Hematopoietic multipotent progenitor cell treated with erythropoietin and hydrocortisone succinate and interleukin-3 and kit ligand, for 4 days (in vitro differentiated cells): ENCODE measurements at regions not wholly inside any gene's neighbourhood (a gene's known extent, or its start where the extent isn't known, plus 50 kb on each side); places are given as distances from the start of the nearest gene placed in this dataset.
"Not testable (repeated sequence)": the region's sequence is repeated elsewhere in the genome, so short reads cannot be mapped to it uniquely, and the experiment has no call there.

ENCODE experiments used
- DNase-seq: peaks from one replicate; pipeline ENCODE4 v3.0.0-alpha.2; 2015

- no peak for DNase-seq
Observed at GRCh38 chr2:190005513-190005912, 57.0 kb downstream of the MSTN start.

GRCh38 chr2:189999661-190000060, 62.9 kb downstream of the MSTN start:
- DNase-seq, result no peak

GRCh38 chr2:189998665-189999064, 63.9 kb downstream of the MSTN start:
- not testable (repeated sequence) for DNase-seq

- DNase-seq, result no peak
Observed at GRCh38 chr2:189997016-189997415, 65.5 kb downstream of the MSTN start.

DNA sequence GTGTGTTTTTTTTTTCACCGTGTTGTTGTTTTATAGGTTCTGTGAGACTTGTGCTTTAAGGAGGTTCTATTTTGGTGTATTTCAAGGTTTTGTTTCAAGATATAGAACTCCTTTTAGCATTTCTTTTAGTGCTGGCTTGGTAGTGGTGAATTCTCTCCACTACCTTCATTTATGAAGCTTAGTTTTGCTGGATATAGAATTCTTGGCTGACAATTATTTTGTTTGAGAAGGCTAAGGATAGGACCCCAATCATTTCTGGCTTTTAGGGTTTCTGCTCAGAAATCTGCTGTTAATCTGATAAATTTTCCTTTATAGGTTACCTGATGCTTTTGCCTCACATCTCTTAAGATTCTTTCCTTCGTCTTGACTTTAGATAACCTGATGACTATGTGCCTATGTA, 66.8 kb downstream of the MSTN start:
- no peak for DNase-seq

- DNase-seq, result peak; percentile 53
Observed at GRCh38 chr2:189982780-189983394, 79.6 kb downstream of the MSTN start.

DNA sequence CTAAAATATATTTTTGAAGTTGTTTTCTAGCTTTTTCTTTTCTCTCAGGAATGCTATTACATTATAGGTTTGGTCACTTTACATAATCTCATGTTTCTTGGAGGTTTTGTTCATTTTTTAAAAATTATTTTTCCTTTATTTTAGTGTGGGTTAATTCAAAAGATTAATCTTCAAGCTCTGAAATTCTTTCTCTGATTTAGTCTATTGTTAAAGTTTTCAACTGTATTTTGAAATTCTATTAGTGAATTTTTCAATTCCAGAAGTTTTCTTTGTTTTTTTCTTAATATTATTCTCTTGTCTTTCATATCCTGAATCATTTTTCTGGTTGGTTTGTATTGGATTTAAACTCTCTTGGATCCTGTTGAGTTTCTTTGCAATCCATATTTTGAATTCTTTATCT, 80.4 kb downstream of the MSTN start:
- no peak for DNase-seq

DNA sequence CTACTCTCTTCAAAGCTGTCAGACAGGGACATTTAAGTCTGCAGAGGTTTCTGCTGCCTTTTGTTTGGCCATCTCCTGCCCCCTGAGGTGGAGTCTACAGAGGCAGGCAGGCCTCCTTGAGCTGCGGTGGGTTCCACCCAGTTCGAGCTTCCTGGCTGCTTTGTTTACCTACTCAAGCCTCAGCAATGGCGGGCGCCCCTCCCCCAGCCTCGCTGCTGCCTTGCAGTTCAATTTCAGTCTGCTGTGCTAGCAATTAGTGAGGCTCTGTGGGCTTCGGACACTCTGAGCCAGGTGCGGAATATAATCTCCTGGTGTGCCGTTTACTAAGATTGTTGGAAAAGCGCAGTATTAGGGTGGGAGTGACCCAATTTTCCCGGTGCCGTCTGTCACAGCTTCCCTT, 86.0 kb downstream of the MSTN start:
- DNase-seq, result not testable (repeated sequence)

- DNase-seq, result no peak
Observed at GRCh38 chr2:189960346-189960745, 102.2 kb downstream of the MSTN start.

- DNase-seq, result no peak
Observed at GRCh38 chr2:189959450-189959849, 103.1 kb downstream of the MSTN start.

- peak; percentile 5 for DNase-seq
Observed at GRCh38 chr2:189954989-189955388, 107.5 kb downstream of the MSTN start.

DNA sequence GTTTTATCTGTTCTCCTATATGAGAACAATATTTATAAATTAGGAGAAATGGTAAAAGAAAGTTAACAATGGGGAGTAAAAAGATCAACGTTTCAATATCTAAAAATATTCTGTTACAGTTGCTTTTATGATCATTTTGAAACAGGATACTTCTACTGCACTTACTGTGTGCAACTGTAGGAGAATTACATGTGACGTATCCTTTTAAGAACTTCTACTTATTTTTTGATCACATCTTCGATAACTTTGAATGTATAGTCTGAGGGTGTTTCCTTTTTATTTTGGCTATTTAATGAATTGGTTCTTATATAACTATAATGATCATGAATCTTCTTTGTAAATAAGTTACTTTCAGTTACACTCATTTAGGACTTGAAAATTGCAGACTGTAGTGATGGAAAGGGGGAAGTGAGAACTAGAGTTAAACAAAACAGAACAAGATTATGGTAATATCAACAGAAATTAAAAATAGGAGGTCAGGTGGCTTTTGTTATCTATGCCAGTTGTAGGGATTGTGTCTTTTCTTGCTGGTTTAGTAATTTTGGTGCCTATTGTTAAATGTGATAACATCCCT, 109.9 kb downstream of the MSTN start:
- DNase-seq, result peak; percentile 7

GRCh38 chr2:189951791-189952535, 110.6 kb downstream of the MSTN start:
- no peak for DNase-seq

DNA sequence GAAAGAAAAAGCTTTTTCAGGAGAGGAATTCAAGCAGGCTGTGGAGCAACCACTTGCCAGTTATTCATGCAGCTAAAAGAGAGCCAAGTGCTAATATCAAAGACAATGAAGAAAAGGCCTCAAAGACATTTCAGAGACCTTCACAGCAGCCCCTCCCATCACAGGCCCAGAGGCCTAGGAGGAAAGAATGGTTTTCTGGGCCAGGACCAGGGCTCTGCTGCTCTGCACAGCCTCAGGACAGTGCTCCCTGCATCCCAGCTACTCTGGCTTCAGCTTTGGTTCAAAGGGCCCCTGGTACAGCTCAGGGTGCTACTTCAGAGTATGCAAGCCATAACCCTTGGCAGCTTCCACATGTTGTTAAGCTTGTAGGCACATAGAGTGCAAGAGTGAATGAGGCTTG, 119.5 kb downstream of the MSTN start:
- DNase-seq, result no peak

GRCh38 chr2:189940913-189941312, 121.6 kb downstream of the MSTN start:
- no peak for DNase-seq

- no peak for DNase-seq
Observed at GRCh38 chr2:189937691-189938090, 124.8 kb downstream of the MSTN start.

- no peak for DNase-seq
Observed at GRCh38 chr2:189933911-189934399, 128.6 kb downstream of the MSTN start.

DNA sequence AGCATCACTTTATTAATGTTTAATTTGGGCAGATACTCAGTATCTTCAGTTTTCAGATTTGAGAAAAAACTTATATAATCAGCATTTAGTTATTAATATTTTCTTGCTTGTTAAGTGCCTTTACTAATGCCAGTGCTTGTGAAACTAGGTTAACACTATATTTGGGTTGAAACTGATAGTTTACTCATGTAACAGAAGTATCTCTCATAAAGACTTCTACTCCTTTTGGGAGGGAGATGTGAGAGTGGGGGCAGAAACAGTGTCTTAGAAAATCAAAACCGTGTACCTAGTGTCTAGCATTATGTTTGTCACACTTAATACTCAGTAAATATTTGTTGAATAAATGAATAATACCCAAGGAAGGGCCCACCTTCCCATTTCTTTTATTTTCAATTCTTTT, 129.5 kb downstream of the MSTN start:
- no peak for DNase-seq

GRCh38 chr2:189927823-189928222, 134.7 kb downstream of the MSTN start:
- no peak for DNase-seq
